HG02763 (cell line): ENCODE measurements at regions not wholly inside any gene's neighbourhood (a gene's known extent, or its start where the extent isn't known, plus 50 kb on each side); places are given as distances from the start of the nearest gene placed in this dataset.

ENCODE experiments used
- ATAC-seq: cut with Tn5 transposase; IDR thresholded peaks from one replicate; pipeline ENCODE4 v1.9.1; 2021; ENCODE audit warnings: mild to moderate bottlenecking, moderate library complexity; ENCODE audit not compliant: unreplicated experiment

DNA sequence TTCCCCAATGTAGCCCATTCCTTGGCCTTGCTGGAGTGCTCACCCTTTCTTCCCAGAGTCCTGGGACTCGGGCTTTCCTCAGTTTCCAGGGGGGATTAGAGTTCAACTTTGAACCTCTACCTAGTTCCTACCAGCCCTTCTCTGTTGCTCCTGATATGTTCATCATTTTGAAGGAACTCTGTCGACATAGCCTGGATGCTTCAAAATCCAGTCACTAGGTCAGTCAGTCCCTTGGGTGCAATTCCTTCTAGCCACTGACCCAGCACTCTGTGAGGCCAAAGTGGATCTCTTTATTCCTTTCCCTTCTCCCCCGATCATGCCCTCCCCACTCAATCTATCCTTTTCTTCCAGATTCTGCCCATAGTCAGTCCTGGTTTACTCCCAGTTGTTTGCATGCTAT is 72.3 kb upstream of the TMCC3 start:
- no peak for ATAC-seq

DNA sequence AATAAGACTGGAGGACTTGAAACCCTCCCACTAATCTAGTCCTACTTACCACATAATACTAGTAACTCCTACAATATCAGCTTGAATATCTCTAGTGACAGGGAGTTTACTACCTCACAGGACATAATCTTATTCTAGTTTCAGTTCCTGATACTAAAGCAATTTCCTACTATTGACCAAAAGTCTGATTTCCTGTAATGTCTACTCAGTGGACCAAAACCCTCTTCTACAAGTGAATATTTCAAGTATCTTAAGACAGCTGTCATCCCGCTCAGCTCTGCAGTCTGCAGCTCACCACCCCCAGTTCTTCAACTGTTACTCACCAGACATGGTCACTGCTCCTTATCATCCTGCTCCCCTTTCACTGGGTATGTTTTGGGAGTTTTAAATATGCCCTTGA is 70.8 kb upstream of the TMCC3 start:
- ATAC-seq = peak; percentile 77

DNA sequence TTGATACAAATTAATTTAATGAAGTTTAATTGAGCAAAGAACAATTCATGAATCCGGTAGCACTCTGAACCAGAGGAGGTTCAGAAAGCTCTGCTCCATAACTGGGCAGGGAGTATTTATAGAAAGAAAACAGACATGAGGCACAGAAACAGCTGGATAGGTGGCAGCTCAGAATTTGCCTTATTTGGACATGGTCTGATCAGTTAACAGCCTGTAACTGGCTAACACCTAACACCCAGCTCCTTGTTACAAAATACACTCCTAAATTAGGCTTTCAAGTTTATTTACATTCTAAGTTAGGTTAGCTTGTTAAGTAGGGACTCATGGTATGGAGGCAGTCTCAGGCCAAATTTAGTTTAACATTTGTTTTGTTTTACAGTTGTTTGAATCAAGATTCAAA is 67.8 kb upstream of the TMCC3 start:
- no peak for ATAC-seq

DNA sequence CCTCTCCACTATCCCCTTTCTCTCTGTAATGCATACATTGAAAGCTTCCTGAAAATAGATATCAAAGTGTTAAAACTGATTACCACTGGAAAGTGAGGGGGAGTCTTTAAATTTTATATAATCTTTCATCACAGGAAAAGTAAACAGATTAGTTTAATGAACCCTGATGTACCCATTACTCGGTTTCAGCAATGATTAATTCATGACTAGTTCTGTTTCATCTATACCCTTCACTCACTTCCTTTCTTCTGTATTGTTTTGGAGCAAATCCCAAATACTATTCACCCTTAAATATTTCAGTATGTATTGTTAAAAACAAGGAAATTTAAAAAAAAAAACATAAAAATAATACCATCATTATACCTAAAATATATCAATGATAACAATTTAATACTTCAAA is 67.3 kb upstream of the TMCC3 start:
- no peak for ATAC-seq

DNA sequence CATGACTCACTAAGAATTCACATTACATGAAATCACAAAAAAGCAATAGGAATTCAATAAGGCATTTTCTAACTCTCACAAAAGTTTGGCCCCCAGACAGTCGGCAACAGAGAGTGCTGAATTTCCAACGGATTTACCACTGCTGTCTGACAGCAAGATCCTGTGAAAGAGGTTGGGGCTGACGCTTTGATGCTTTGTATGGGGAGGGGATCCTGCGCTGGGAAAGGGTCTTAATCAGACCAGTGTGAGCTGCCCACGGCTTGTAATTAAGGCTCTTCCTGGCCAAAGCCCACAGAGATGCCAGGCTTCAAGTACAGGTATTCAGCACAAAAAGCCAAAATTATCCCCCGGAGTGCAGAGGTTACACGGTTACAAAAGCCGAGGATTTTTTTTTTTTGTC is 66.8 kb upstream of the TMCC3 start:
- no peak for ATAC-seq

DNA sequence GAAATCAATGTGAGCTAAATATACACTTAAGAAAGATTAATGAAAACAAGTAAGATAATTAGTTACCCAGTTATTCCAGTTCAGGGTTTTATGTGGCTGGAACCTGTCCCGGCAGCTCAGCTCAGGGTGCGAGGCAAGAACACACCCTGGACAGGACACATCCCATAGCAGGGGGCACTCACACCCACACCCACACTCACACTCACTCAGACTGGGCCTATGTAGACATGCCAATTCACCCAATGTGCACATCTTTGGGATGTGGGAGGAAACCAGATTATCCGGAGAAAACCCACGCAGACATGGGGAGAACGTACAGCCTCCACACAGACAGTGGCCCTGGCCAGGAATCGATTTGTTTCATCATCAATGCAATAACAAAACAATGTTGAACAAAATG is 66.0 kb upstream of the TMCC3 start:
- no peak for ATAC-seq

DNA sequence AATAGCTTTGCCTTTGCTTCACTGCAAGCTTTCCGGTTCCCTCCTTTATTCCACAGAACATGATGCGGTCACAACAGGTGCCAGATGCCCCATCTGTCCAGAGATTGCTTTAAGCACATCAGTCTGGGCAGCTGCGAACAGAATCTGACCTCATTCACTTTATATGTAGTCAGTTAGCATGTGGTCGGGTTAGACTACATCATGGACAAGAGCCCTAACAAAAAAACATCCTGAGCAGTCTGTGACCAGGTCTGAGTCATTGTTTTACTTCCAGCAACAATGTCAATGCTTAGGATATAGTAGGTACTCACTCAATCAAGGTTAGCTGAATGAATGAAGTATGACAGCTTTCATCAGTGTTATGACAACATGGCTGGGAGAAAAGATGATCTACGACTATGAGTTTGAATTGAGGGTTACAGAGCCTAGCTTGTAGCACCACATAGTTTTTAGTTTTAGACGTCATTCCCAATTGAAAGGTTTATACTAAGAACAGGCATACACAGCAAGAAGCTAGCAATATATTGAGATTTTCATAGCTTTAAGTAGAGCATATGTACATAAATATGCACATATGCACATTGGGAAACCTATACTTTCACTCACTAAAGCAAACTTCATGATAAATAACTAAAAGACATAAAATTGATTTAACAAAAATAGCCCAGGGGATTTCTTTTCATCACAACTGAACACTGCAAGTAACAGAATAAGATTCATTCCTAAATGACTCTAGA is 64.2 kb upstream of the TMCC3 start:
- no peak for ATAC-seq

DNA sequence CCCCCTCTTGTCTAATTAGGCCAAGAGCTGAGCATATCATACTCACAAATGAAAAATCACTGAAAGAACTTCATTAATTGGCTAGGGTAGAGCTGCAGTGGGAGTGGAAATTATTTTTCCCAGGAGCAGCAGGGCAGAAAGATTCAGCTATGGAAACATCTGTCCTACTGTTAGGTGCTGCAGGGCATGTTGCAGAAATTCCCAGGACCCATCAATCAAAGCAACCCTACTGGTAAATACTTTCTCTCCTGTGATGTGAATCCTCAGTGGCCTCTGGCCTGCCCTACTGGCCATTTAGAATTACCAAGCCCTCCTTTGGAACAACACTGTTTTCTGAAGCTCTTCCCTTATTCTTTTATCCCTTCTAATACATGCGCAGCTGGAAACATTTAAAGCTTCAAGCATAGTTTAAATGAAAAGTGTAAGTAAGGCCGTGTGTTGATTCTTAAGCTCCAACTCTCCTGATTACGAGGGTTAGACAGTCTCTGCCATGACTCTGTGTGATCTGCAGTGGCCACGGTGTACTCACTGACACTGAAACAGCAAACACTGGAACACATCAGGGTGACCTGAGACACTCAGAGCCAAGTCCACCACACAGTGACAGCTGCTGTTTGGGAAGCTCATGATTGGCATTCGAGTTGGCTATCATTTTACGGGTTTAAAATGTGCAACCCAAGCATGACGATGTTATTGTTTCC is 62.6 kb upstream of the TMCC3 start:
- ATAC-seq = no peak

DNA sequence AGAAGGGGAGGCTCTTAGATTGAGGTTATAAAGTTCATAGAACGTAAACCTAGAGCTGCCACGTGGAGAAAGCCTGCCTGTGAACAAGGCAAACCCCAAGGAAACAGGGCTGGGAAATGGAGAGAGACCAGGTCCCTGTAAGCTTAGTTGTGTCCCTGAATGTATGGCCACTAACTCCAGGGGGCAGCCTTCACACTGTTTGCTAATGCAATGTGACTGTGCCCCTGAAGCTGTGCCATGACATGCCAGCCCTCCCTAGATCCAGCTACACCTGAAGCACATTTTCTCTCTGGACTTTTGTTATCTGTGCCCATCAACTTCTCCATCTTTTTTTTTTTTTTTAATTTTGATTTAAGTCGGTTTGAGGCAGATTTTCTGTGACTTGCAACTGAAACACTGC is 60.6 kb upstream of the TMCC3 start:
- peak; percentile 50 for ATAC-seq

DNA sequence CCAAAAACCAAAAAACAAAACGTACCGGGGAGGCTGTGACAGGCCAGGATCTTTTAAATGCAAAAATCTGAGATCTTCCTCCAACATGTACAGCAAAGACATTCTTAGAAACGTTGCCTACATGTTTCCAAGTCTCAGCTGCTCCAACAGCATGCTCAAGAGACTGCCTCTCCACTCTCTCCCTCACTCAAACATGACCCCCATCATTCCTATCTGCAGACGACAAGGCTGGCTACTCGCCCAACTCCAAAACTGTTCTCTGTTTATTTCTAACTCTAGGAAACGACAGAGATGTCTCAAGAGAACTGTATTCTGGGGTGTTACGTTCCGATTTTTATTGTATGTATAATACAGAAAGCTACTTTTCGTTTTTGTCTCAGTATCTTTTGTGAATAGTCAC is 57.5 kb upstream of the TMCC3 start:
- no peak for ATAC-seq

DNA sequence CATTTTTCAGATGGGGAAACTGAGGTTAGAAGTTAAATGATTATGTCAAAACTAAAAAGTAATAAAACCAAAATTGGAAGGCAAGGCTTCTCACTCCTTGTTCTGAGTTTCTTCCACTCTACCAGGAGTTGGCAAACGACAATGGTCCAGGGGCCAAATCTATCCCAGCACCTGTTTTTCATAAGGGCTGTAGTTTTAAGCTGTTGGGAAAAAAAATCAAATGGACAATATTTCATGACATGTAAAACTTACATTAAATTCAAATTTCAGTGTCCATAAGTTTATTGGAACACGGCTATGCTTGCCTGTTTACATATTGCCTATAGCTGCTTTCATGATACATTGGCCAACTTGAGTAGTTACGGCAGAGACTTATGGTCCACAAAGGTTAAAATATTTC is 56.7 kb upstream of the TMCC3 start:
- no peak for ATAC-seq

DNA sequence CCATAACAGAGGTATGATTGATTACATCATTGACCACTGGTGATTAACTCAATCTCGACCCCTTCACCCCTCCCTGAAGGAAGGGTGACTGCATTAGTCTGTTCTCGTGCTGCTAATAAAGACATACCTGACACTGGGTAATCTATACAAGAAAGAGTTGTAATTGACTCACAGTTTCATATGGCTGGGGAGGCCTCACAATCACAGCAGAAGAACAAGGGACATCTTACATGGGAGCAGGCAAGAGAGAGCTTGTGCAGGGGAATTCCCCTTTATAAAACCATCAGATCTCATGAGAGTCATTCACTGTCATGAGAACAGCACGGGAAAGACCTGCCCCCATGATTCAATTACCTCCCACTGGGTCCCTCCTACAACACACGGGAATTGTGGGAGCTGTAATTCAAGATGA is 55.9 kb upstream of the TMCC3 start:
- ATAC-seq = no peak

DNA sequence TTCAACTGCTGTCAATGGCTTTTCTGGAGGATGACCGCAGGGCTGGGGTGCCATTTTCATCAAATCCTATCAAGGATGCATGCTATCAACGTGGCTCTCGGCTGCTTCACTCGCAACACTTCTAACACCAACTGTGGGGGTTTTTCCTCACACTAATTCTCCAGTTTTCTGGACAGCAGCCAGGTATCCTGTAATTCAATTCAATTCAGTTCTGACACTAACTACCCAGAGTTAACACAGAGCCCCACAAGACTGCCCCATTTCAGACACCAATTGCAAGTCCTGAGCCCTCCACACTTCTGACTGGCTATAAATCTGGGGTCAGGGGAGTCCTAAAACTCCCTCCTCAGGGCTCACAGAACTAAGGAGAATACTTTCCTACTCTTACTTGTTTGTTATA is 55.3 kb upstream of the TMCC3 start:
- ATAC-seq = no peak

DNA sequence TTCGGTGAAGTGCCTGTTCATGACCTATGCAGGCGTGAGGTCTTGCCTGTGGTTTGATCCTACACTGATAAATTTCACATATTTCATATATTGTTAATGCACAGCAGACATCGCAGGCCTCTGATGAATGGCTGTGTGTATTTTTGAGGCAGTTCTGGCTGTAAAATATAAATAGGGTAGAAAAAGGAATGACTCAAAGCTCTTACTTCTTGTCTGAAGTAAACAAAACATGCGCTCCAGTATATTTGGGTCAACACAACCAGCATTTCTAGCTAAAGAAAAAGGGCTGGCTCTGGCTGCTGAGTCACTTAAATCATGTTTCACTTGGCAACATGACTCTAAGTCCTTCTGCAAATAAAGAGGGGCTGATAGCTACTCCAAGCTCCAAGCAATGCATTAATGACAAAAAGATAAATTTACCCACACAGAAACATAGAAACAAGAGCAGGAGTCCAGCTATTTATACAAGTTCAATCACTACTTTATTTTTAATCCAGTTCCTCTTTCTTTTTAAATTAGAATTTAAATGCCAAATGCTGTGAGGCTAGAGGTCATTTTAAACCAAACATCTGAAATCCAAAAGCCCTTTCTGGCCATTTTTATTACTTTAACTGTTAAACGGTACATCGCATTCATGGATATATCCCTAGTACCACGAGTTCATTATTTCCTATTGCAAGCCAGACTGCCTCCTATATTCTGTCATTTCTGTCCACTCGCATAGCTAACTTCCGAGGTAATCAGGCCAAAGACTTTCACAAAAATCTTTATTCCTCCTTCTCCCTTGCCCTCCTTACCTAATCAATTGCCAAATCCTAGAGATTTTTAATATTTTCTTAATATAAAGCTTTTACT is 54.3 kb upstream of the TMCC3 start:
- ATAC-seq = no peak

DNA sequence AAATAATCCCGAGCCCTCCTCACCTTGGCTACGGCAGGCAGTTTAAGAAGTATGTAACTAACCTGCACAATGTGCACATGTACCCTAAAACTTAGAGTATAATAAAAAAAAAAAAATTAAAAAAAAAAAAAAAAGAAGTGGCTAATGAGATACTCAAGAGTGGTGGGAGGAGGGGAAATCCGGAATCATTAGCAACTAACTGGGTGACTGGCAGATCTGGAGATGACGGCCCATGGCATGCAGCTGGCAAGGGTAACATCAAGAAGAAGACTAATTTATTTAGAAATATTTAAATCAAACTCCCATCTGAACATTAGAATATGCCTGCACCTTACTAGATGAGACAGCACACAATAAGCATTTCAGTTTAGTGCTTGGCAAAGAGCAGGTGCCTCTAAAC is 52.3 kb upstream of the TMCC3 start:
- ATAC-seq = no peak

DNA sequence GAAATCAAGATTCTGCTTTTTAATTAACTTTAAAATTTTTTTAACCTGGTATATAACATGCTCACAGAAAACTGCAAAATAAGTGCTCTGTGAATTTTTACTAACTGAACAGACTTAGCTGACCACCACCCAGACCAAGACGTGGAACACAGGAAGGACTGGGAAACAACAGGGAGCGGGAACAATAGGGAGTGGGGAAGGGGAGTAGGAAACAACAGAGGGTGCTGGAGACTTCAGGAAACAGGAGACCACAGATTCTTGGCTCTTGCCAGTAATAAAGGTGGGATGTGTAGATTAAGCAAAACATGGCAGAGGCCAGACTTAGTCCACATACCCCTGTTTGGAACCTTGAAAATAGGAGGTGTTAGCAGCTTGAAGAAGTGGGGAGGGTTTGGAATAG is 51.4 kb upstream of the TMCC3 start:
- ATAC-seq = no peak

DNA sequence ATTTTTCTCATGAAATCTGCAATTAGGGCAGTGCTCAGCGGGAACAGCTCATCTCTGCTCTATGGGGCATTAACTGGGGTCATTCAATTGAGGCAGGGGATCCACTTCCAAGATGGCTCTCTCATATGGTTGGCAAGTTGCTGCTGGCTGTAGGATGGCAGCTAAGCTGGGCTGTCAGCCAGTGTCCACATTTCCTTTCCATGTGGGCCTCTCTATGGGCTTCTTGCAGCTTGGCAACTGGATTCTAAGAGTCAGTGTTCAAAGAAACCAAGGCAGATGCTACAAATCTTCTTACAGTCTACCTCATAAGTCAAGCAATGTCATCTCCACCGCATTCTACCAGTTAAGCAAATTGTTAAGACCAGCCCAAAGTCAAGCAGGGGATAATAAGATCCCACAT is 50.3 kb upstream of the TMCC3 start:
- ATAC-seq = no peak
